ENCODE measurements at regions not wholly inside any gene's neighbourhood (a gene's known extent, or its start where the extent isn't known, plus 50 kb on each side); places are given as distances from the start of the nearest gene placed in this dataset.

- no peak for TF ChIP-seq CTCF (IDR thresholded peaks at IDR 0.05)
- TF ChIP-seq POLR2A (IDR thresholded peaks at IDR 0.05), result no peak
- TF ChIP-seq POLR2AphosphoS5 (IDR thresholded peaks at IDR 0.05; ENCODE audit: insufficient read depth in 1 of 2, low read depth in 1 of 2), result no peak
Measured at GRCh38 chr18:49681387-49681786, 119.5 kb downstream of the LIPG start.

All from vagina (tissue), 2 donors.